ENCODE measurements at regions not wholly inside any gene's neighbourhood (a gene's known extent, or its start where the extent isn't known, plus 50 kb on each side); places are given as distances from the start of the nearest gene placed in this dataset.

DNA sequence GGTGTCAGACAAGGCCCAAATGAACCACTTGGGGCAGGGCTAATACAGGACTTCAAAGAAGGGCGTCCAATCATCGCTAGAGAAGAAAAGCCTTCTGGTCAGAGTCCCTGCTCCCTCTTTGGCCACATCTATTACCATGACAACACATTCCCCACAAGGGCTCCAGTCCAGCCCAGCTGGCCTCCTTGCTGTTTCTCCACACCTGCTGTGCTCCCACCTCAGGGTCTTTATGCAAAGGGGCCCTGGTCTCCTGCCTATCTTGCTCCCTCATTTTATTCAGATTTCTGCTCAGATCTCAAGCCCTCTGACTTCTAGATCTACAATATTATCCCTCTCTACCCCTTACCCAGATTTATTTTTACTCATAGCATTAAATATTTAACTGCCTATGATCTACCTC, 58.0 kb upstream of the KIRREL3 start:
- WGBS (ENCODE audit: low lambda C conversion rate): 75% methylated on average over 2 of the region's 2 CpGs
- H4K20me1 ChIP-seq (ENCODE audit: insufficient read depth): no peaks in the 10 kb centered on the region
- H3K9me2 ChIP-seq: no peaks in the 10 kb centered on the region
- no peak overlapping the region for H3K27ac ChIP-seq (ENCODE audit: low read depth in 2 of 2, low read length in 1 of 2)
- H3K4me1 ChIP-seq (ENCODE audit: control insufficient read depth in 1 of 2, insufficient read depth in 2 of 2, low read depth in 1 of 2, low read length in 1 of 2): no peaks in the 10 kb centered on the region
- no peak overlapping the region for H3K9ac ChIP-seq
- H3F3A ChIP-seq (replicated peaks; ENCODE audit: insufficient read depth): no peaks in the 10 kb centered on the region
- CTCF ChIA-PET: interaction anchor here (2.6 kb wide), 1 partner anchor 16 kb away, joined by 9 read pairs; no protein-coding TSS in a partner anchor
- H3K79me2 ChIP-seq (ENCODE audit: insufficient read depth): no peaks in the 10 kb centered on the region
- no peak overlapping the region for H3K4me3 ChIP-seq (ENCODE audit: low read depth in 2 of 2, low read length in 1 of 2)
- H3K4me2 ChIP-seq: no peak overlapping the region
- POLR2A ChIA-PET: no interaction called here
- H3K9me3 ChIP-seq: no peaks in the 10 kb centered on the region
- H3K27me3 ChIP-seq (ENCODE audit: insufficient read depth): no peaks in the 10 kb centered on the region; the same call in 1 of the 2 replicates
- no peak overlapping the region for H2AFZ ChIP-seq (ENCODE audit: low read depth)
- no peaks in the 10 kb centered on the region for H3K36me3 ChIP-seq (replicated peaks in 1 of 2; ENCODE audit: control insufficient read depth in 1 of 2, insufficient read depth in 2 of 2, low read length in 1 of 2)
- no peak for TF ChIP-seq ELF1 (IDR thresholded peaks at IDR 0.05)
- no peak for TF ChIP-seq YY1 (IDR thresholded peaks at IDR 0.05; ENCODE audit: low read depth)
- no peak for TF ChIP-seq TEAD4 (IDR thresholded peaks at IDR 0.05; ENCODE audit: borderline replicate concordance, insufficient read depth)
- TF ChIP-seq FOSL2 (IDR thresholded peaks at IDR 0.05; ENCODE audit: borderline replicate concordance, low read depth): no peak
- TF ChIP-seq EP300 (IDR thresholded peaks at IDR 0.05; ENCODE audit: borderline replicate concordance in 1 of 2, low read depth in 1 of 2, low read length in 1 of 2): no peak
- TF ChIP-seq, protein P1, sequence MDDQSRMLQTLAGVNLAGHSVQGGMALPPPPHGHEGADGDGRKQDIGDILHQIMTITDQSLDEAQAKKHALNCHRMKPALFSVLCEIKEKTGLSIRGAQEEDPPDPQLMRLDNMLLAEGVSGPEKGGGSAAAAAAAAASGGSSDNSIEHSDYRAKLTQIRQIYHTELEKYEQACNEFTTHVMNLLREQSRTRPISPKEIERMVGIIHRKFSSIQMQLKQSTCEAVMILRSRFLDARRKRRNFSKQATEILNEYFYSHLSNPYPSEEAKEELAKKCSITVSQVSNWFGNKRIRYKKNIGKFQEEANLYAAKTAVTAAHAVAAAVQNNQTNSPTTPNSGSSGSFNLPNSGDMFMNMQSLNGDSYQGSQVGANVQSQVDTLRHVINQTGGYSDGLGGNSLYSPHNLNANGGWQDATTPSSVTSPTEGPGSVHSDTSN (IDR thresholded peaks at IDR 0.05): no peak
- no peak for TF ChIP-seq GABPA (IDR thresholded peaks at IDR 0.05; ENCODE audit: low read depth)
- TF ChIP-seq ZBTB33 (IDR thresholded peaks at IDR 0.05; ENCODE audit: borderline replicate concordance, low read depth): no peak
- DNase-seq: no peak

DNA sequence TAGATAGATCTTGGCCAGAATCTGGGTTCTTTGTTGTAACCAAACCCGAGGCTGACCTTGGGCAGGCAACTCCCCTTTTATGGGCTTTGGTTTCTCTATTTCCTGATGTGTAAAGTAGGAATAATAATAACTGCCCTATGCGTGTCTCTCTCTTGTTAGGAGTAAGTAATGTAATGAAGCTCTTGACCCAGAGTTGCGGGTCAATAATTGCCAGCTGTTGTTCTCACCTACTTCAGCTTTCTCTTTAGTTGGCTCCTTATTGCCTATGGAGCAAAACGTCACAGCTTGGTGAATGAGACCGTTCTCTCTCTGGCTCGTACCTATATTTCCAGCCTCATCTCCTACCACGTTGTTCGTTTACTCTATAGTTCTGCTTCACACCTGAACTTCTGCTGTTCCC, 56.6 kb upstream of the KIRREL3 start:
- no peak for DNase-seq

More for the DNA sequence above, 56.6 kb upstream of the KIRREL3 start:
- Histone ChIP-seq H3K27ac (ENCODE audit: low read depth in 2 of 2, low read length in 1 of 2) (no peak overlapping the region), H3K27me3 (ENCODE audit: insufficient read depth) (no peaks in the 10 kb centered on the region; the same call in 1 of the 2 replicates), H3F3A (replicated peaks; ENCODE audit: insufficient read depth) (no peaks in the 10 kb centered on the region), H3K9ac (no peak overlapping the region), H3K79me2 (ENCODE audit: insufficient read depth) (no peaks in the 10 kb centered on the region), H3K4me3 (ENCODE audit: low read depth in 2 of 2, low read length in 1 of 2) (no peak overlapping the region), H3K4me1 (ENCODE audit: control insufficient read depth in 1 of 2, insufficient read depth in 2 of 2, low read depth in 1 of 2, low read length in 1 of 2) (no peaks in the 10 kb centered on the region), H3K9me3 (no peaks in the 10 kb centered on the region), H4K20me1 (ENCODE audit: insufficient read depth) (no peaks in the 10 kb centered on the region), H3K36me3 (replicated peaks in 1 of 2; ENCODE audit: control insufficient read depth in 1 of 2, insufficient read depth in 2 of 2, low read length in 1 of 2) (no peaks in the 10 kb centered on the region), H3K4me2 (no peak overlapping the region), H3K9me2 (no peaks in the 10 kb centered on the region), H2AFZ (ENCODE audit: low read depth) (no peak overlapping the region)
- ChIA-PET CTCF (no interaction called here), POLR2A (no interaction called here)
- TF ChIP-seq POLR2AphosphoS5 (IDR thresholded peaks at IDR 0.05; ENCODE audit: low read depth, low read length) (no peak), TCF12 (IDR thresholded peaks at IDR 0.05) (no peak), JUND (IDR thresholded peaks at IDR 0.05) (no peak), NRF1 (IDR thresholded peaks at IDR 0.05; ENCODE audit: low read depth, low read length) (no peak), MEF2A (IDR thresholded peaks at IDR 0.05; ENCODE audit: borderline replicate concordance, low read depth) (no peak), ELF1 (IDR thresholded peaks at IDR 0.05) (no peak), CTCF (IDR thresholded peaks at IDR 0.05) (no peak), EP300 (IDR thresholded peaks at IDR 0.05; ENCODE audit: borderline replicate concordance in 1 of 2, low read depth in 1 of 2, low read length in 1 of 2) (no peak), SMC3 (IDR thresholded peaks at IDR 0.05; ENCODE audit: low read depth, low read length) (no peak), YY1 (IDR thresholded peaks at IDR 0.05; ENCODE audit: low read depth) (no peak)
- TF ChIP-seq, protein P2, sequence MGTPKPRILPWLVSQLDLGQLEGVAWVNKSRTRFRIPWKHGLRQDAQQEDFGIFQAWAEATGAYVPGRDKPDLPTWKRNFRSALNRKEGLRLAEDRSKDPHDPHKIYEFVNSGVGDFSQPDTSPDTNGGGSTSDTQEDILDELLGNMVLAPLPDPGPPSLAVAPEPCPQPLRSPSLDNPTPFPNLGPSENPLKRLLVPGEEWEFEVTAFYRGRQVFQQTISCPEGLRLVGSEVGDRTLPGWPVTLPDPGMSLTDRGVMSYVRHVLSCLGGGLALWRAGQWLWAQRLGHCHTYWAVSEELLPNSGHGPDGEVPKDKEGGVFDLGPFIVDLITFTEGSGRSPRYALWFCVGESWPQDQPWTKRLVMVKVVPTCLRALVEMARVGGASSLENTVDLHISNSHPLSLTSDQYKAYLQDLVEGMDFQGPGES (IDR thresholded peaks at IDR 0.05; ENCODE audit: low read depth, low read length): no peak
- TF ChIP-seq, protein P3, sequence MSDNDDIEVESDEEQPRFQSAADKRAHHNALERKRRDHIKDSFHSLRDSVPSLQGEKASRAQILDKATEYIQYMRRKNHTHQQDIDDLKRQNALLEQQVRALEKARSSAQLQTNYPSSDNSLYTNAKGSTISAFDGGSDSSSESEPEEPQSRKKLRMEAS (IDR thresholded peaks at IDR 0.05; ENCODE audit: low read depth): no peak
- WGBS (ENCODE audit: low lambda C conversion rate): 53% methylated on average over 8 of the region's 8 CpGs

All from SK-N-SH (cell line).